GM23248 (cell line): ENCODE measurements at regions not wholly inside any gene's neighbourhood (a gene's known extent, or its start where the extent isn't known, plus 50 kb on each side); places are given as distances from the start of the nearest gene placed in this dataset.

Experiments
- DNase-seq: peaks from one replicate; pipeline ENCODE4 v3.0.0-alpha.2; 2015
- H2AFZ ChIP-seq: fragments of 200-600 bp; sonication (generic); 2 replicates; pipeline ENCODE4 v1.6.1; 2016; ENCODE audit warnings: antibody characterized with exemption
- H3F3A ChIP-seq: fragments of 200-600 bp; sonication (generic); 2 replicates; pipeline ENCODE4 v1.6.1; 2016; ENCODE audit warnings: mild to moderate bottlenecking, antibody characterized with exemption, mixed run types; ENCODE audit not compliant: insufficient read depth
- H3K27ac ChIP-seq: fragments of 200-600 bp; sonication (generic); 2 replicates; pipeline ENCODE4 v1.5.1; 2016; ENCODE audit warnings: mild to moderate bottlenecking
- H3K27me3 ChIP-seq: fragments of 200-600 bp; sonication (generic); replicated peaks from 2 replicates; pipeline ENCODE4 v1.6.1; 2016; ENCODE audit warnings: mild to moderate bottlenecking; ENCODE audit not compliant: insufficient read depth
- H3K36me3 ChIP-seq: fragments of 200-600 bp; sonication (generic); 2 replicates; pipeline ENCODE4 v1.6.1; 2016; ENCODE audit warnings: low read depth, mild to moderate bottlenecking
- H3K4me1 ChIP-seq: fragments of 200-600 bp; sonication (generic); 2 replicates; pipeline ENCODE4 v1.6.1; 2016; ENCODE audit warnings: mild to moderate bottlenecking; ENCODE audit not compliant: insufficient read depth
- H3K4me2 ChIP-seq: fragments of 200-600 bp; sonication (generic); one replicate; pipeline ENCODE4 v1.6.1; 2016; ENCODE audit warnings: mild to moderate bottlenecking; ENCODE audit not compliant: unreplicated experiment
- H3K4me3 ChIP-seq: fragments of 200-600 bp; sonication (generic); 2 replicates; pipeline ENCODE4 v1.5.1; 2016; ENCODE audit warnings: mild to moderate bottlenecking
- H3K79me2 ChIP-seq: fragments of 200-600 bp; sonication (generic); 2 replicates; pipeline ENCODE4 v1.6.1; 2016; ENCODE audit warnings: mild to moderate bottlenecking; ENCODE audit not compliant: insufficient read depth
- H3K9ac ChIP-seq: fragments of 200-600 bp; sonication (generic); 2 replicates; pipeline ENCODE4 v1.6.1; 2016; ENCODE audit warnings: mild to moderate bottlenecking
- H3K9me2 ChIP-seq: fragments of 200-600 bp; sonication (generic); 2 replicates; pipeline ENCODE4 v1.6.1; 2016; ENCODE audit warnings: mixed run types, mild to moderate bottlenecking, moderate library complexity; ENCODE audit not compliant: insufficient read depth
- H3K9me3 ChIP-seq: fragments of 200-600 bp; sonication (generic); one replicate; pipeline ENCODE4 v1.6.1; 2017; ENCODE audit warnings: low read depth
- H4K20me1 ChIP-seq: fragments of 200-600 bp; sonication (generic); 2 replicates; pipeline ENCODE4 v1.6.0; 2016; ENCODE audit not compliant: insufficient read depth
- EZH2 ChIP-seq: fragments of 200-600 bp; sonication (generic); IDR thresholded peaks from 2 replicates; pipeline ENCODE4 v1.6.1; 2018; ENCODE audit warnings: antibody characterized with exemption, mild to moderate bottlenecking; ENCODE audit not compliant: insufficient read depth, poor library complexity, severe bottlenecking
- EZH2phosphoT487 ChIP-seq: fragments of 200-600 bp; sonication (generic); IDR thresholded peaks from 2 replicates; pipeline ENCODE4 v1.6.1; 2018; ENCODE audit warnings: antibody characterized with exemption, moderate library complexity, mild to moderate bottlenecking, low read depth; ENCODE audit not compliant: insufficient read depth
- WGBS, 2 experiments: methylation state at CpG; one replicate each; pipeline ENCODE4 v1.1.6; 2015 to 2017; ENCODE audit warnings: low lambda C conversion rate in 2 of 2, low coverage in 1 of 2; ENCODE audit errors: missing lambda C conversion rate in 2 of 2; 5-methylcytosine and 5-hydroxymethylcytosine counted together
- in situ Hi-C: fragments of 300-500 bp; cut with MboI; formaldehyde crosslinking; loops from 2 replicates; pipeline ENCODE4 v1.15.0; 2020

DNA sequence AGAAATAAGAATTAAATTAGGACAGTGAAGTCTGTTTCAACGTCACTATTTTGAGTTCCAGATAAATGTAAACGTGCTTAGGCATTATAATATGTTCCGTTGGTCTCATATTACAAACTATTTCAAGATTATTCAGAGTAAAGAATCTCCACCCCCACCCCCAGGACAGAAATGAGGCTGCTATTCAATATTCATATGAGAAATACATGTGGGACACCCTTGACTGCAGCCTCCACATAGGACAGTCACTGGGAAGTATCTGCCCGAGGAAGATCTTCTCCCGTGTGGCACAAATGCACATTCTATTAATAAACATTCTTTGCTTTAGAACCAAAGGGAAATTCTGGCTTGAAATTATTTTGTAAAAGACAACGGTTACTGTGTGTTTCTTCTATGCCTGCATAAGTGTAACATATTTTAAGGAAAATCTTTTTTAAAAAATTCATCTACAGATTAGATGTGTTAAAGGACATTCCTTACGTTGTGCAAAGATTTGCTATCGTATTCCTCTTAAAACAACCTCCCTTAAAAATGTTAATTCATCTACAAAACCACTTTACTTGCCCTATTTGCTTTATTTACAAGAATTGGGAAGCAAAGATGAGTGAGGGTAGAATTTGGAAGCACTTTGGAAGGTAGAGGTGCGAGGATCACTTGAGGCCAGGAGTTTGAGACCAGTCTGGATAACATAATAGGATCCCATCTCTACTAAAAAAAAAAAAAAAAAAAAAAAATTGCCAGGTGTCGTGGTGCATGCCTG, 148.3 kb upstream of the SOX14 start:
- in situ Hi-C loops = no loop called here
- TF ChIP-seq EZH2phosphoT487 (no peak), EZH2 (no peak)
- Histone ChIP-seq H3K27ac (no peak overlapping the region), H2AFZ (no peak overlapping the region), H3F3A (no peaks in the 10 kb centered on the region), H3K36me3 (no peaks in the 10 kb centered on the region), H3K4me3 (no peak overlapping the region), H3K9me3 (no peaks in the 10 kb centered on the region), H3K4me2 (no peak overlapping the region), H3K9me2 (no peaks in the 10 kb centered on the region; the same call in 1 of the 2 replicates), H4K20me1 (no peaks in the 10 kb centered on the region), H3K79me2 (no peaks in the 10 kb centered on the region), H3K4me1 (no peaks in the 10 kb centered on the region), H3K27me3 (no peaks in the 10 kb centered on the region), H3K9ac (no peak overlapping the region)
- DNase-seq = no peak
- 17% methylated on average over 10 of the region's 10 CpGs for WGBS, 2 experiments

DNA sequence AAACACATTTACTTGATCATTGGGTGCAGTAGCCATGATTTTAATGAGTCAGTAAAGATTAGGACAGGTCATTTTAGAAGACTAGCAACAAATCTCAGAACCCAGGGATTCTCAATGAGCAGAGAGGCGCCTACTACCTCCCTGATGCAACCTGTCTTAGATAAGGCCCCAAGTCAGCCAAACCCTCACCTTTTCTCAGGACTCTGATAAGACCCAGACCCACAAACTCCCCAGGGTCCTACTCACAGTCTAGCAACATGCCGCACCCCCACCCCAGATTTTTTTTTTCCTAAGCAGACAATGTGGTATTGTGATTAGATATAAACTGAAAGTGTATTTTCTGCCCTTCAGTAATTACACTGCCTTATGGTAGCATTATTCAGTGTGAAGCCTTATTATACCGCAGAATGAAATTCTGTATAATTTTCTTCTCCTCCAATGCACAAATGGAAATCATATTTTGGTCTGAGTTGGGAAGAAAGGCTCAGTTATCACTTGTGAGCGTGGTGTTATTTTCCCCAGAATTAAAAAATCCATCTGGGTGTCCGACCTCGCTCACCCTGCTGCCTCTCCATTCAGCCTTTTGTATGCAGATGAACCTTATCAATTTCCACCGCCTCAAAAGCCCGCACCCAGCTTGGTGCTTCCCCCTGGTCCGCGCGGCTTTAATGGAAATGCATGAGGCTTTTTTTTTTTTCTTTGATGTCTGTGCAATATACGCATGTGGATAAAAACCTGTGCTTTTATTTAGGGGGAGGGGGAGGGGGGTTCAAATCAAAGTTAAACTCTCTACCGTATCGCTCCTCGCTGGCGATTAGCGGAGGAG, 122.0 kb upstream of the SOX14 start:
- no peak overlapping the region for H3K4me2 ChIP-seq
- H3K27me3 ChIP-seq = no peaks in the 10 kb centered on the region
- H3K27ac ChIP-seq = no peak overlapping the region
- WGBS, 2 experiments = 29 to 30% methylated on average over 17 of the region's 17 CpGs
- no peaks in the 10 kb centered on the region for H4K20me1 ChIP-seq
- H3K4me3 ChIP-seq = no peak overlapping the region
- H3K9me3 ChIP-seq = no peaks in the 10 kb centered on the region
- no peak overlapping the region for H2AFZ ChIP-seq
- H3K79me2 ChIP-seq = no peaks in the 10 kb centered on the region
- H3K36me3 ChIP-seq = no peaks in the 10 kb centered on the region
- DNase-seq = no peak
- H3F3A ChIP-seq = no peaks in the 10 kb centered on the region
- no peak overlapping the region for H3K9ac ChIP-seq
- no peak for TF ChIP-seq EZH2
- TF ChIP-seq EZH2phosphoT487 = no peak
- in situ Hi-C loops = no loop called here
- H3K4me1 ChIP-seq = no peaks in the 10 kb centered on the region
- no peaks in the 10 kb centered on the region for H3K9me2 ChIP-seq

DNA sequence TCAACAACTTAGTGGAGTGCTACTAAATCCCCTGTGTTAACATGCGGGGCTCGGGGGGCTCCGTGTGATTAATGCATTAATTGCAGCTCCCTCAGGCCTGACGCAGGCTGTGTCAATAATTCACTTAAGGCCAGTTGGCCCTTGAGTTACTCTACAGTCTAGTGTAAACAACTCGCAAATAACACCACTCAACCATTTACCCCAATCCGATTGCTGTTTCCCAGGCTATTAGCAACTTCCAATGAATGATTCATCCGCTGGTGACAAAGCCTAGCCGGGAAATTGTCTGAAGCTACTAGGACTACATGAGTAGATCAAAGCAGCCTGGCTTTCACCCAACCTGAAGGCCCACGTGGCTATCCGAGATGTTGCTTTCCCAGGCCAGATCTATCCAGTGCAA, 121.3 kb upstream of the SOX14 start:
- Histone ChIP-seq H3K27ac (no peak overlapping the region), H3K9me2 (no peaks in the 10 kb centered on the region), H3K79me2 (no peaks in the 10 kb centered on the region), H2AFZ (no peak overlapping the region), H3K4me3 (no peak overlapping the region), H3K27me3 (no peaks in the 10 kb centered on the region), H3K36me3 (no peaks in the 10 kb centered on the region), H3K4me2 (no peak overlapping the region), H3K9ac (no peak overlapping the region), H3F3A (no peaks in the 10 kb centered on the region), H3K4me1 (no peaks in the 10 kb centered on the region), H3K9me3 (no peaks in the 10 kb centered on the region), H4K20me1 (no peaks in the 10 kb centered on the region)
- in situ Hi-C loops = no loop called here
- WGBS, 2 experiments = 9 to 16% methylated on average over 10 of the region's 10 CpGs
- TF ChIP-seq EZH2phosphoT487 (no peak), EZH2 (no peak)
- DNase-seq = peak; percentile 10

DNA sequence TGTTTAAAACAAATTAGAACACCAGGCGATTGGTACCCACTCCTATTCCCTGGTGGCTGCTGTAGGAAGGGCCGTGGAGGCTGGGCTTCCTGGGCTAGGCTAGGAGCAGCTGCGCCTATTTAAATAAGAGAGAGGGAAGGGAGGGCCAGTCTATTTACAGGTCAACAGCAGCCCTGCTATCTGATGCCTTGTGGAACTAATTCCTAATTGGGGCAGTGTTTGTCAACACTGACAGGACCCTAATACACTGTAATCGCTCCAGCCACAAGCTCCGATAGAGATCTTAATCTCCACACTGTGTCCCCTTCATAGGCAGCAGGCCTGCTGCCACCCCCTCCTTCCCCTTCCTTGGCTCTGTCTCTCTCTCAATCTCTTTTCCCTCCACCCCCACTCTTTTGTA, 116.9 kb upstream of the SOX14 start:
- Histone ChIP-seq H3K4me1 (no peaks in the 10 kb centered on the region), H2AFZ (no peak overlapping the region), H3K4me3 (no peak overlapping the region), H3K27me3 (no peaks in the 10 kb centered on the region), H4K20me1 (no peaks in the 10 kb centered on the region), H3K9ac (no peak overlapping the region), H3K36me3 (no peaks in the 10 kb centered on the region), H3F3A (no peaks in the 10 kb centered on the region), H3K4me2 (no peak overlapping the region), H3K9me2 (no peaks in the 10 kb centered on the region), H3K79me2 (no peaks in the 10 kb centered on the region), H3K27ac (no peak overlapping the region), H3K9me3 (no peaks in the 10 kb centered on the region)
- TF ChIP-seq EZH2phosphoT487 (no peak), EZH2 (no peak)
- WGBS, 2 experiments = 9 to 16% methylated on average over 5 of the region's 5 CpGs
- in situ Hi-C loops = no loop called here
- DNase-seq = no peak
